ACHN (cell line): ENCODE measurements at regions not wholly inside any gene's neighbourhood (a gene's known extent, or its start where the extent isn't known, plus 50 kb on each side); places are given as distances from the start of the nearest gene placed in this dataset.
"Not testable (repeated sequence)": the region's sequence is repeated elsewhere in the genome, so short reads cannot be mapped to it uniquely, and the experiment has no call there.

Experiments
- DNase-seq: peaks from one replicate; pipeline ENCODE4 v3.0.0-alpha.2; 2015
- in situ Hi-C: cut with HindIII; loops from 2 replicates; pipeline ENCODE4 v1.10.0; 2017; ENCODE audit warnings: low sequenced_read_pairs, low pct_ligation_motif_present, low pct_unique_long_range_greater_than_20kb

DNA sequence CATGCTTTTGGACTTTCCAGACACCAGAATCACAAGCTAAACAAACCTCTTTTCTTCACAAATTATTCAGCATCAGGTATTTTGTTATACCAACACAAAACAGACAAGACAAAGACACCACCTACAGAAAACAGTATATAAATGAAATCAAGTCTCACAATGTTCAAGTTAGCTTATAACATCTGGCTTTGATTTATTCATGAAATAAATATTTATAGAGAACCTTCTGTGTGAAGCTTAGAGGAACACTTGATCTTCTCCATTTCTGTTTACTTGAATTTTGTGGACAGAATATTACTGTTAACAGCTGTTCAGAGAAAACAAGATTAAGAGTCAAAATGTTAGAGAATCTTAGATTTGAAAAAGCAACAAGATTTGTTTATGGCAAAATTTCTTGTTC, 137.4 kb upstream of the PRR16 start:
- in situ Hi-C loops = no loop called here
- DNase-seq = no peak

DNA sequence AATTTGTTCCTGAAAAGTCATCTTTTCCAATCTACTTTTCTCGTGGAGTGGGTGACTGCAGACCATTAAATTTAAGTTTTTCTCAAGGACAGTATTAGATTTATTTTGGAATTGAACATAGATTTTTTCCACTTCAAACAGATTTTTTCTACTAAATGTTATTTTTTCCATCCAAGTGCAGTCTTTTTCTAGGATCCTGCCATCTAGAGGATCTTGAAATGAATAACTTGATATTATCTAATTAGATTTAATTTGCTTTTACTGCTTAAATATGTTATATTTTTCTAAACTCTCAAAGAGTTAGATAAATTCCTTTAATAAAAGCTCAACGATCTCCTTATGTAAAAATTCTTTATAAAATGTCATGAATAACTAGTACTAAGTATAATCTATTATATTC, 136.9 kb upstream of the PRR16 start:
- in situ Hi-C loops = no loop called here
- no peak for DNase-seq

DNA sequence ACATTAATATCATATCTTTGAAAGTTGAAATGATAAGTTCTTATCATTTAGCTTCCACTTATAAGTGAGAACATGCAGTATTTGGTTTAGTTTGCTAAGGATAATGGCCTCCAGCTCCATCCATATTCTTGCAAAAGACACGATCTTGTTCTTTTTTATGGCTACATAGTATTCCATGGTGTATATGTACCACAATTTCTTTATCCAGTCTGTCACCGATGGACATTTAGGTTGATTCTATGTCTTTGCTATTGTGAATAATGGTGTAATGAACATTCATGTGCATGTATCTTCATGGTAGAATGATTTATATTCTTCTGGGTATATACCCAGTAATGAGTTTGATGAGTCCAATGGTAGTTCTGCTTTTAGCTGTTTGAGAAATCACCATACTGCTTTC, 135.0 kb upstream of the PRR16 start:
- DNase-seq = no peak
- in situ Hi-C loops = no loop called here

- in situ Hi-C loops = no loop called here
- DNase-seq = no peak
These were observed 133.5 kb upstream of the PRR16 start for GRCh38 chr5:120330558-120330957.

DNA sequence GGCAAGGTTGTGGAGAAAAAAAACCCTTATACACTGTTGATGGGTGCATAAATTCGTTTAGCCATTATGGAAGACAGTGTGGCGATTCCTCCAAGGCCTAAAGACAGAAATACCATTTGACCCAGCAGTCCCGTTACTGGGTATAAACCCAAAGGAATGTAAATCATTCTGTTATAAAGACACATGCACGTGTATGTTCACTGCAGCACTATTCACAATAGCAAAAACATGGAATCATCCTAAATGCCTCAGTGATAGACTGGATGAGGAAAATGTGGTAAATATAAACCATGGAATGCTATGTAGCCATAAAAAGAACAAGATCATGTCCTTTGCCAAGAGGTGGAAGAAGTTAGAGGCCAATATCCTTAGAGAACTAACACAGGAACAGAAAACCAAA, 119.9 kb upstream of the PRR16 start:
- in situ Hi-C loops = no loop called here

GRCh38 chr5:120345947-120346346, 118.2 kb upstream of the PRR16 start:
- in situ Hi-C loops = no loop called here
- no peak for DNase-seq

More for the DNA sequence above, 119.9 kb upstream of the PRR16 start:
- no peak for DNase-seq

DNA sequence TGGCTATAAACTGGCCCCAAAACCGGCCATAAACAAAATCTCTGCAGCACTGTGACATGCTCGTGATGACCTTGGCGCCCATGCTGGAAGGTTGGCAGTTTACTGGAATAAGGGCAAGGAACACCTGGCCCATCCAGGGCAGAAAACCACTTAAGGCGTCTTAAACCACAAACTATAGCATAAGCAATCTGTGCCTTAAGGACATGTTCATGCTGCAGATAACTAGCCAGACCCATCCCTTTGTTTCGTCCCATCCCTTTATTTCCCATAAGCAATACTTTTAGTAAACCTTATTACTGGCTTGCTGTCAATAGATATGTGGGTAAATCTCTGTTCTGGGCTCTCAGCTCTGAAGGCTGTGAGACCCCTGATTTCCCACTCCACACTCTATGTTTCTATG, 113.0 kb upstream of the PRR16 start:
- DNase-seq, in situ Hi-C loops: not testable (repeated sequence)

- no peak for DNase-seq
- in situ Hi-C loops = no loop called here
These were observed 110.0 kb upstream of the PRR16 start for GRCh38 chr5:120354126-120354525.

DNA sequence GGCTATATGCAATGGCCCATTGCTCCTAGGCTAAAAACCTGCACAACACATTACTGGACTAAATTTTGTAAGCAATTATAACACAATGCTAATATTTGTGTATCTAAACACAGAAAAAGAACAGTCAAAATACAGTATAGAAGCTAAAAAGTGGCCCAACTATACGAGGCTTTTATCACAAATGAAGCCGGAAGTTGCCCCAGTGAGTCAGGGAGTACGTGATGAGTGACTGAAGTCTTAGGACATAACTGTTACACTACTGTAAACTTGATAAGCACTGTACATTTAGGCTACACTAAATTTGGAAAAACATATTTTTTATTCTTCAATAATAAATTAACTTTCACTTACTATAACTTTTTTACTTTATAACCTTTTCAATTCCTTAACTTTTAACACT, 105.2 kb upstream of the PRR16 start:
- DNase-seq = no peak
- in situ Hi-C loops = no loop called here

DNA sequence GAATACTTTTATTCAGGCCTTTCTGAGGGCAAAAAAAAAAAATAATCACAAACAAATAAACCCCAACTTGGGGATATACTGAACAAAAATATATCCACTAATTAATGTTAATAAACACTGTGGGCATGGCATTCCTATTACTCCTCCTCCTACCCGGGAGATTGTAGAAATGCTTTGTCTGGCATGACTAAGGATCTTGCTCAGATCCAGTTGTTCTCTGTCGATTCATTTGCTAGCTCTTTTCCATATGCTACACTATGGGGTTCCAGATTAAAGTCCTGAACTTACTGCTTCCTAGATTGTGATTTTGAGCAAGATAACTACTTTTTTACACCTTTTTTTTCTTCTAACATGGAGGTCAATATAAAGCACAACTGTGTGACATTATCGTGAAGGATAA, 102.2 kb upstream of the PRR16 start:
- no peak for DNase-seq
- in situ Hi-C loops = no loop called here

GRCh38 chr5:120362426-120362825, 101.7 kb upstream of the PRR16 start:
- no peak for DNase-seq
- in situ Hi-C loops = no loop called here

GRCh38 chr5:120365656-120366446, 98.2 kb upstream of the PRR16 start:
- in situ Hi-C loops = no loop called here

DNA sequence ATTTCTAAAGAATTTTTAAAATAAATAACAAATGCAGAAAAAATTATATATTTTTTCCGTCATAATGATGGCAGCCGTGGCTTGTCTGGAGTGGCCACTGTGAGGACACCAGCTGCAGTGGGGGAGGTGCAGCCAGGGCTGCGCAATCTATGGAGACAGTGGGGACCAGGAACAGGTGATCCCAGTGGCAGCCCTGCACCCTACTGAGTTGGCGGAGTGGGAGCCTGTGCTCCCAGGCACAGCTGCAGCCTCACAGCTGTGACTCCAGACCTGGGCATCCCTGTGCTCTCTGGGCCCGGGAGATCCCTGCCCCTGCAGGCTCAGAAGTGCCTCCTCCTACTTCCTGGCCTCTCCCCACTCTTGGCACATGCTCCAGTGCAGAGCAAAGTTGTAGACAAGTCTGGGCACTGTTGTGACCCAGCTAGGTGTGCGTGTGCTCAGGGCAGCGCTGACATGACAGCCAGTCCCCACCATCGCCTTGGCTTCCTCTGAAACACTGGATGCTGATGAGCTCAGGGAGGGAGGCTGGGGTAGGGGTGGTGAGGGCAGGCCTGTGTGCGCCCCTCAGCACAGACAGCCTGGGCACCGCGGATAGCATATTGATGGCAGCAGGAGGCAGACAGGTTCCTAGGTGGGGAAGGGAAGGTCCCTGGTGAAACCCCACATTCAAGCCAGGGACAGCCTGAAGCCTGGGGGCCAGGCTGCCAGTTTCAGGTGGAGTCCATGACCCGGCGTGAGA, 96.0 kb upstream of the PRR16 start:
- DNase-seq = no peak
- in situ Hi-C loops = no loop called here

More at GRCh38 chr5:120365656-120366446, 98.2 kb upstream of the PRR16 start:
- DNase-seq = no peak

DNA sequence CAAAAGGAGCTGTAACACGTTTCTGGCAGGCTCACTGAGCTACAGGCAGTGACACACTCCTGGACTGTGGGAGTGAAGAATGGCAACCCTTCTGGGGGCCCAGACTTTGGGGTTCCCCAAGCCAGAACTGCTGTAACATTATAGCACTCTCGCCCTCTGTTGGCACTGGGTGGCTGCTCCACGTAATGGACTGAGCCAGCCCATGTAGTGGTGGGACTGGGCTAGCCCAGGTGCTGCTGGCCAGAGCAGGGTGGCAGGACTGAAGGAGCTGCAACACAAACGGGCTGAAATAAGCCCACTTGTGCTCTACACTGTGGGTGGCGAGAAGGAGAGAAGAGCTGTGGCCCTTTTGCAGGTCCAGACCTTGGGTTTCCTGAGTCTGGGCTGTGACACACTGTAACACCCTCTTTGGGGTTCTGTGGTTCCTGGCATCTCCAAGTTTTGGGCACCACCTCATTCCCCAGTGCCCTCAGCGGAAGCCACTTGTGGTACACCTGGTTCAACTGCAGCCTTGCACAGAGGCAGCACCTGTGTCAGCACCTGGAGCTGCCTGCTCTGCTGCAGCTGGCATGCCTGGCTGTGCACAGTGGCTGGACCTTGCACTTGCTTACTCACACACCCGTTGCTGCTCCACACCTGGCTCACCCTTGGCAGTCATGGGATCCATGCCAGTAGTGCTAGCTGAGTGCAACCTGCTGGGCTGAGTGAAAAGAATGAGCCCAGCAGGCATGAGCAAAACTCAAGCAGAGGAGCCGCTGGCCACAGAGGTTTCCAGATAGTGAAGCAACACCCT, 95.0 kb upstream of the PRR16 start:
- in situ Hi-C loops = no loop called here
- no peak for DNase-seq

DNA sequence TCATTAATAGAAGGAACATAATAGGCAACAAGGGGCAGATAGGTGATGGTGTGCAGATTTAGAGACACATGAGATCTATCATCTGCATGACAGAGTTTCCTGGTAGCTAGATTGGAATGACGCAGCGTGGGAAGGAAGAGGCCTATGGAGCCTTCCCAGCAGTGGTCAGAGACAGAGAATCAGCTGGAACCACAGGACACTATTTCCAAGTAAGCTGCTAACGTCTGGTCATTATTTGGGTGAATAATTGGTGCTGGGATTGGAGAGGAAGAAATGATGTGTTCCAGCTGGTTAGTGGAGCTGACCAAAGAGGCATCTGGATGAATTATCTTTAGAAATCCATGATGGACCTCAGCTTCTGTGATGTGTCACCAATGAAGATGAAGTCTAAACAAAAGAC, 91.2 kb upstream of the PRR16 start:
- DNase-seq = no peak

GRCh38 chr5:120375248-120375647, 88.9 kb upstream of the PRR16 start:
- DNase-seq = no peak
- in situ Hi-C loops = no loop called here

More for the DNA sequence above, 91.2 kb upstream of the PRR16 start:
- in situ Hi-C loops = no loop called here

DNA sequence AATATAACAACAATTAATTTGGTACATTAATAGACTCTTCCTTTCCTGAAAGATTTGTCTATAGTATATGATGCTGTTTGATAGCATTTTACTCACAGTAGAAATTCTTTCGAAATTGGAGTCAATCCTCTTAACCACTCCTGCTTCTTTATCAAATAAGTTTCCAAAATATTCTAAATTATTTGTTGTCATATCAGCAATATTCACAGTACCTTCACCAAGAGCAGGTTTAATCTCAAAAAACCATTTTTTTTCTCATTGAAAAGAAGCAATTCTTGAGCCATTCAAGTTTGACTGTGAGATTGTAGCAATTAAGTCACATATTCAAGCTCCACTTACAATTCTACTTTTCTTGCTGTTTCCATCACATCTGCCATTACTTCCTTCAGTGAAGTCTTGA, 83.5 kb upstream of the PRR16 start:
- no peak for DNase-seq
- in situ Hi-C loops = no loop called here

GRCh38 chr5:120382833-120383232, 81.3 kb upstream of the PRR16 start:
- in situ Hi-C loops = no loop called here
- no peak for DNase-seq

DNA sequence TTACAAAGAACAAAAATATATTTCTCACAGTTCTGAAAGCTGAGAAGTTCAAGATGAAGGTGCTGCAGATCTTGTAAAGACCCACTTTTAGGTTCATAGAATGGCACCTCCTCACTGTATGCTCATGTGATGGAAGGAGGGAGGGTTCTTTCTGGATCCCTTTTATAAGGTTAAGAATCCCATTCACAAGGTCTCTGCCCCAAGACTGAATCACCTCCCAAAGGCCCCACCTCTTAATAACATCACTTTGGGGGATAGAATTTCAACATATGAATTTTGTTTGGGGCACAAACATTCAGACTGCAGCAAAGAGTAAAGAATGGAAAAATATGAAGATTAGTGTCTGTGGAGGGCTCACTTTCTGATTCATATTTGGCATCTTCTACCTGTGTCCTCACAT, 77.1 kb upstream of the PRR16 start:
- in situ Hi-C loops = no loop called here
- no peak for DNase-seq
